IMR-90 (cell line): ENCODE measurements at regions not wholly inside any gene's neighbourhood (a gene's known extent, or its start where the extent isn't known, plus 50 kb on each side); places are given as distances from the start of the nearest gene placed in this dataset.

Experiments
- ATAC-seq: fragments of 200-7000 bp; cut with Tn5 transposase; 2 replicates; pipeline ENCODE4 v1.9.1; 2020; ENCODE audit warnings: low read depth, mild to moderate bottlenecking, moderate library complexity
- BruUV-seq: library from RNA; stranded (reverse); fragments of 400-500 nt; replicated peaks from 2 replicates; lab custom pipeline; 2021; lab: Mats Ljungman, UMichigan
- CTCF ChIA-PET: fragments of 300-600 bp; formaldehyde crosslinking; extraction: SDS; loops from one replicate; lab custom pipeline; 2021; ENCODE audit warnings: antibody characterized with exemption; lab: Yijun Ruan, JAX
- POLR2A ChIA-PET: fragments of 300-600 bp; sonication (Branson Sonifier 250); formaldehyde crosslinking; loops from one replicate; lab custom pipeline; 2022; ENCODE audit warnings: antibody characterized with exemption; ENCODE audit not compliant: unreplicated experiment; lab: Charles Lee
- DNase-seq: peaks from one replicate; pipeline ENCODE4 v3.0.0; 2013
- H2AFZ ChIP-seq: replicated peaks from 2 replicates; pipeline ENCODE3; 2013; ENCODE audit warnings: low read length, mild to moderate bottlenecking; ENCODE audit not compliant: poor library complexity
- H2AK5ac ChIP-seq: 2 replicates; pipeline ENCODE4 v1.6.1; 2013; ENCODE audit warnings: low read depth, low read length, inconsistent platforms
- H2AK9ac ChIP-seq: replicated peaks from 2 replicates; pipeline ENCODE3; 2013; ENCODE audit warnings: mild to moderate bottlenecking, low read depth, low read length, moderate library complexity; ENCODE audit not compliant: poor library complexity
- H2BK120ac ChIP-seq: 2 replicates; pipeline ENCODE4 v1.6.1; 2013; ENCODE audit warnings: low read depth, low read length, inconsistent platforms
- H2BK15ac ChIP-seq: 3 replicates; pipeline ENCODE4 v1.6.1; 2013; ENCODE audit warnings: low read depth, low read length, inconsistent platforms
- H2BK20ac ChIP-seq: 2 replicates; pipeline ENCODE4 v1.6.1; 2013; ENCODE audit warnings: low read depth, mild to moderate bottlenecking, inconsistent platforms, low read length, moderate library complexity
- H2BK5ac ChIP-seq: 2 replicates; pipeline ENCODE4 v1.6.1; 2013; ENCODE audit warnings: mild to moderate bottlenecking, low read depth, low read length, inconsistent platforms; ENCODE audit not compliant: poor library complexity, severe bottlenecking
- H3K14ac ChIP-seq: replicated peaks from 2 replicates; pipeline ENCODE4 v1.6.1; 2013; ENCODE audit warnings: low read depth, low read length, inconsistent platforms
- H3K18ac ChIP-seq: 2 replicates; pipeline ENCODE4 v1.6.1; 2013; ENCODE audit warnings: low read depth, low read length, control low read depth
- H3K23ac ChIP-seq: 2 replicates; pipeline ENCODE4 v1.6.1; 2013; ENCODE audit warnings: low read depth, low read length, inconsistent platforms
- H3K27ac ChIP-seq: 2 replicates; pipeline ENCODE4 v1.5.1; 2013; ENCODE audit warnings: mild to moderate bottlenecking, control low read depth, low read length; ENCODE audit not compliant: insufficient read depth
- H3K27me3 ChIP-seq: 2 replicates; pipeline ENCODE4 v1.6.1; 2013; ENCODE audit warnings: low read length; ENCODE audit not compliant: control insufficient read depth, insufficient read depth
- H3K36me3 ChIP-seq: 2 replicates; pipeline ENCODE4 v1.6.1; 2013; ENCODE audit warnings: low read length, mixed read lengths; ENCODE audit not compliant: control insufficient read depth, insufficient read depth
- H3K4ac ChIP-seq: 2 replicates; pipeline ENCODE4 v1.6.1; 2013; ENCODE audit warnings: low read depth, low read length, inconsistent platforms
- H3K4me1 ChIP-seq: 2 replicates; pipeline ENCODE4 v1.6.1; 2013; ENCODE audit warnings: low read length, mixed read lengths; ENCODE audit not compliant: control insufficient read depth, insufficient read depth
- H3K4me2 ChIP-seq: 2 replicates; pipeline ENCODE4 v1.6.1; 2013; ENCODE audit warnings: low read depth, mild to moderate bottlenecking, control low read depth, low read length, moderate library complexity
- H3K4me3 ChIP-seq: 2 replicates; pipeline ENCODE4 v1.5.1; 2013; ENCODE audit warnings: low read depth, mild to moderate bottlenecking, control low read depth, low read length, moderate library complexity; ENCODE audit not compliant: insufficient read depth
- H3K56ac ChIP-seq: 2 replicates; pipeline ENCODE4 v1.6.1; 2013; ENCODE audit warnings: low read length, inconsistent platforms; ENCODE audit not compliant: insufficient read depth; ENCODE audit errors: extremely low read depth
- H3K79me1 ChIP-seq, 2 experiments: 2 replicates each; pipeline ENCODE4 v1.6.1; 2013; ENCODE audit warnings: low read length in 2 of 2, inconsistent platforms in 1 of 2, low read depth in 1 of 2
- H3K9ac ChIP-seq: 2 replicates; pipeline ENCODE4 v1.6.1; 2013; ENCODE audit warnings: low read depth, low read length, control low read depth
- H3K9me1 ChIP-seq: 2 replicates; pipeline ENCODE4 v1.6.1; 2013; ENCODE audit warnings: low read length, inconsistent platforms; ENCODE audit not compliant: insufficient read depth
- H3K9me3 ChIP-seq: 2 replicates; pipeline ENCODE4 v1.6.1; 2013; ENCODE audit warnings: low read length; ENCODE audit not compliant: control insufficient read depth, insufficient read depth
- H4K20me1 ChIP-seq: 2 replicates; pipeline ENCODE4 v1.6.1; 2013; ENCODE audit warnings: low read length, inconsistent platforms; ENCODE audit not compliant: insufficient read depth
- H4K5ac ChIP-seq: 2 replicates; pipeline ENCODE4 v1.6.1; 2013; ENCODE audit warnings: mild to moderate bottlenecking, low read depth, low read length, control low read depth
- H4K8ac ChIP-seq, 2 experiments: 2 replicates each; pipeline ENCODE4 v1.6.1; 2013; ENCODE audit warnings: low read depth in 2 of 2, low read length in 2 of 2, control low read depth in 1 of 2, inconsistent platforms in 1 of 2
- H4K91ac ChIP-seq: 2 replicates; pipeline ENCODE4 v1.6.1; 2013; ENCODE audit warnings: low read depth, low read length, inconsistent platforms; ENCODE audit not compliant: insufficient read depth
- BHLHE40 ChIP-seq: fragments of 150-350 bp; IDR thresholded peaks from 2 replicates; pipeline ENCODE4 v1.6.1; 2016; ENCODE audit warnings: mild to moderate bottlenecking, low read depth, low read length
- CEBPB ChIP-seq: IDR thresholded peaks from 2 replicates; pipeline ENCODE4 v1.6.1; 2012; ENCODE audit warnings: low read depth, low read length, improper control_type of control experiment
- CHD1 ChIP-seq: IDR thresholded peaks from 2 replicates; pipeline ENCODE4 v1.6.1; 2012; ENCODE audit warnings: low read depth, low read length, improper control_type of control experiment
- CTCF ChIP-seq: conservative IDR thresholded peaks from 2 replicates; pipeline ENCODE4 v1.5.1; 2012; ENCODE audit warnings: mild to moderate bottlenecking, low read depth, low read length, improper control_type of control experiment
- ELK1 ChIP-seq: fragments of 150-350 bp; IDR thresholded peaks from 2 replicates; pipeline ENCODE4 v1.6.1; 2016; ENCODE audit warnings: low read depth, mild to moderate bottlenecking, low read length, moderate library complexity, borderline replicate concordance
- FOS ChIP-seq: fragments of 150-350 bp; IDR thresholded peaks from 2 replicates; pipeline ENCODE4 v1.6.1; 2016; ENCODE audit warnings: low read depth, low read length
- MAFK ChIP-seq: IDR thresholded peaks from 2 replicates; pipeline ENCODE4 v1.6.1; 2012; ENCODE audit warnings: low read depth, low read length, improper control_type of control experiment
- MXI1 ChIP-seq: IDR thresholded peaks from 2 replicates; pipeline ENCODE4 v1.6.1; 2012; ENCODE audit warnings: low read depth, mild to moderate bottlenecking, low read length, moderate library complexity, borderline replicate concordance
- NFE2L2 ChIP-seq: fragments of 150-350 bp; IDR thresholded peaks from 2 replicates; pipeline ENCODE4 v1.6.1; 2016; ENCODE audit warnings: low read depth, mild to moderate bottlenecking, low read length
- WGBS, 2 experiments: methylation state at CpG; one replicate each; pipeline versions ENCODE4 v1.1.5 to v1.1.7; 2013; ENCODE audit warnings: missing lambda C conversion rate in 2 of 2; ENCODE audit not compliant: insufficient read length in 1 of 2; ENCODE audit errors: extremely low coverage in 2 of 2; 5-methylcytosine and 5-hydroxymethylcytosine counted together
- dilution Hi-C: fragments of 300-500 bp; cut with HindIII; formaldehyde crosslinking; loops from one replicate; pipeline ENCODE4 v1.14.3; 2018; ENCODE audit warnings: low sequenced_read_pairs; ENCODE audit not compliant: unreplicated experiment
- in situ Hi-C: fragments of 300-500 bp; cut with MboI; formaldehyde crosslinking; loops from 3 replicates; pipeline ENCODE4 v1.14.3; 2019; ENCODE audit warnings: low sequenced_read_pairs, inconsistent platforms, mixed read lengths
- intact Hi-C: fragments of 100-400 bp; cut with micrococcal nuclease; formaldehyde crosslinking; loops from 2 replicates; pipeline ENCODE4 v1.10.0; 2022

- Histone ChIP-seq H3K56ac (no peak overlapping the region), H3K18ac (no peak overlapping the region), H4K5ac (no peak overlapping the region), H2BK20ac (no peak overlapping the region), H4K91ac (no peak overlapping the region), H3K23ac (no peak overlapping the region), H2BK5ac (no peak overlapping the region), H3K9me3 (peaks cover 4% of the 10 kb centered on the region), H3K27ac (no peak overlapping the region), H2AK5ac (no peak overlapping the region), H3K79me1 (no peaks in the 10 kb centered on the region), H3K36me3 (no peaks in the 10 kb centered on the region), H3K9ac (no peak overlapping the region), H4K8ac (no peak overlapping the region), H2AFZ (no peak overlapping the region), H3K4ac (no peak overlapping the region), H4K20me1 (no peaks in the 10 kb centered on the region), H3K4me3 (no peak overlapping the region), H3K27me3 (no peaks in the 10 kb centered on the region), H2BK15ac (no peak overlapping the region), H3K9me1 (peaks cover 4% of the 10 kb centered on the region; the same call in 1 of the 2 replicates), H2BK120ac (no peak overlapping the region), H3K14ac (no peak overlapping the region), H3K4me1 (peaks cover 5% of the 10 kb centered on the region), H3K4me2 (no peak overlapping the region), H2AK9ac (no peak overlapping the region)
- POLR2A ChIA-PET: no interaction called here
- CTCF ChIA-PET: no interaction called here
- TF ChIP-seq MXI1: no peak
- TF ChIP-seq NFE2L2: no peak
- no peak for TF ChIP-seq MAFK
- no peak for TF ChIP-seq CHD1
- TF ChIP-seq BHLHE40: no peak
- TF ChIP-seq FOS: no peak
- TF ChIP-seq ELK1: no peak
- TF ChIP-seq CTCF: no peak
- no peak for TF ChIP-seq CEBPB
- ATAC-seq (no peak), DNase-seq (no peak)
- no TSS peak for BruUV-seq
- dilution Hi-C loops (no loop called here), intact Hi-C loops (no loop called here), in situ Hi-C loops (no loop called here)
- no CpG with 5 or more reads among the region's 4 CpGs for WGBS, 2 experiments
Observed at GRCh38 chr4:17195461-17196275, 297.2 kb upstream of the LDB2 start.
